Renal cortical epithelial cell (primary cell): ENCODE measurements at regions not wholly inside any gene's neighbourhood (a gene's known extent, or its start where the extent isn't known, plus 50 kb on each side); places are given as distances from the start of the nearest gene placed in this dataset.
A peak's percentile ranks its signal among the peaks of the same experiment; 100 is the strongest.

ENCODE experiments used
- DNase-seq: peaks from one replicate; pipeline ENCODE4 v3.0.0-alpha.2; 2011; ENCODE audit warnings: low read depth

- no peak for DNase-seq
Measured at GRCh38 chr2:9137379-9138150, 69.0 kb upstream of the ASAP2 start.

GRCh38 chr2:9135822-9136558 is 70.6 kb upstream of the ASAP2 start:
- DNase-seq, result no peak

- DNase-seq, result no peak
Measured at GRCh38 chr2:9127316-9127715, 79.3 kb upstream of the ASAP2 start.

GRCh38 chr2:9126540-9126939 is 80.1 kb upstream of the ASAP2 start:
- no peak for DNase-seq

- no peak for DNase-seq
Measured at GRCh38 chr2:9124231-9124741, 82.3 kb upstream of the ASAP2 start.

GRCh38 chr2:9123069-9123468 is 83.5 kb upstream of the ASAP2 start:
- no peak for DNase-seq

GRCh38 chr2:9122367-9122766 is 84.2 kb upstream of the ASAP2 start:
- DNase-seq, result no peak

GRCh38 chr2:9118383-9118960 is 88.1 kb upstream of the ASAP2 start:
- no peak for DNase-seq

GRCh38 chr2:9115229-9115628 is 91.4 kb upstream of the ASAP2 start:
- no peak for DNase-seq

GRCh38 chr2:9114458-9114857 is 92.2 kb upstream of the ASAP2 start:
- DNase-seq, result no peak

- no peak for DNase-seq
Measured at GRCh38 chr2:9113916-9114315, 92.7 kb upstream of the ASAP2 start.

GRCh38 chr2:9113262-9113661 is 93.3 kb upstream of the ASAP2 start:
- no peak for DNase-seq

GRCh38 chr2:9112079-9112721 is 94.4 kb upstream of the ASAP2 start:
- peak; percentile 82 for DNase-seq

- DNase-seq, result no peak
Measured at GRCh38 chr2:9110893-9111569, 95.6 kb upstream of the ASAP2 start.

- DNase-seq, result no peak
Measured at GRCh38 chr2:9110346-9110884, 96.2 kb upstream of the ASAP2 start.

- no peak for DNase-seq
Measured at GRCh38 chr2:9109871-9110270, 96.7 kb upstream of the ASAP2 start.

- DNase-seq, result peak; percentile 57
Measured at GRCh38 chr2:9108210-9108967, 98.2 kb upstream of the ASAP2 start.

- no peak for DNase-seq
Measured at GRCh38 chr2:9107168-9108025, 99.2 kb upstream of the ASAP2 start.

- no peak for DNase-seq
Measured at GRCh38 chr2:9106338-9107167, 100.1 kb upstream of the ASAP2 start.
